ENCODE measurements at regions not wholly inside any gene's neighbourhood (a gene's known extent, or its start where the extent isn't known, plus 50 kb on each side); places are given as distances from the start of the nearest gene placed in this dataset.

GRCh38 chr13:71017607-71018006 lies 849.4 kb downstream of the DACH1 start:
- WGBS (ENCODE audit: low lambda C conversion rate, missing lambda C conversion rate): 28% methylated on average over 1 of the region's 1 CpG
- no peak for DNase-seq (ENCODE audit: low spot score)
- no peak overlapping the region for H3K4me2 ChIP-seq
- H3K4me1 ChIP-seq (ENCODE audit: insufficient read depth): no peaks in the 10 kb centered on the region
- H3K27ac ChIP-seq: no peak overlapping the region
- H3K36me3 ChIP-seq (replicated peaks; ENCODE audit: insufficient read depth, low read depth): no peaks in the 10 kb centered on the region
- no peaks in the 10 kb centered on the region for H4K20me1 ChIP-seq (ENCODE audit: insufficient read depth, poor library complexity, severe bottlenecking)
- no peaks in the 10 kb centered on the region for H3K27me3 ChIP-seq
- TF ChIP-seq EZH2phosphoT487 (IDR thresholded peaks at IDR 0.05; ENCODE audit: low read depth, severe bottlenecking, unreplicated experiment) (no peak), CTCF (IDR thresholded peaks at IDR 0.05; ENCODE audit: poor library complexity) (peak; percentile 10)
- no peaks in the 10 kb centered on the region for H3K79me2 ChIP-seq
- H2AFZ ChIP-seq: no peak overlapping the region
- no peaks in the 10 kb centered on the region for H3K9me2 ChIP-seq (replicated peaks; ENCODE audit: insufficient read depth)
- H3K4me3 ChIP-seq: no peak overlapping the region
- H3K9me3 ChIP-seq (ENCODE audit: low read depth): no peaks in the 10 kb centered on the region

GRCh38 chr13:71015516-71015915 lies 851.5 kb downstream of the DACH1 start:
- Histone ChIP-seq H2AFZ (peak overlapping the region; percentile 26), H4K20me1 (ENCODE audit: insufficient read depth, poor library complexity, severe bottlenecking) (no peaks in the 10 kb centered on the region), H3K36me3 (replicated peaks; ENCODE audit: insufficient read depth, low read depth) (no peaks in the 10 kb centered on the region), H3K27me3 (no peaks in the 10 kb centered on the region), H3K4me2 (peak overlapping the region; percentile 72), H3K4me3 (no peak overlapping the region), H3K9me3 (ENCODE audit: low read depth) (no peaks in the 10 kb centered on the region), H3K27ac (peak overlapping the region; percentile 88), H3K9me2 (replicated peaks; ENCODE audit: insufficient read depth) (no peaks in the 10 kb centered on the region), H3K4me1 (ENCODE audit: insufficient read depth) (no peaks in the 10 kb centered on the region), H3K79me2 (no peaks in the 10 kb centered on the region)
- no peak for DNase-seq (ENCODE audit: low spot score)
- WGBS (ENCODE audit: low lambda C conversion rate, missing lambda C conversion rate): 35% methylated on average over 2 of the region's 2 CpGs
- TF ChIP-seq EZH2 (IDR thresholded peaks at IDR 0.05; ENCODE audit: borderline replicate concordance): no peak
- no peak for TF ChIP-seq CTCF (IDR thresholded peaks at IDR 0.05; ENCODE audit: poor library complexity)
- TF ChIP-seq EZH2phosphoT487 (IDR thresholded peaks at IDR 0.05; ENCODE audit: low read depth, severe bottlenecking, unreplicated experiment): no peak

- Histone ChIP-seq H3K4me2 (peak overlapping the region; percentile 72), H3K9me3 (ENCODE audit: low read depth) (no peaks in the 10 kb centered on the region), H3K4me1 (ENCODE audit: insufficient read depth) (no peaks in the 10 kb centered on the region), H2AFZ (peak overlapping the region; percentile 26), H3K36me3 (replicated peaks; ENCODE audit: insufficient read depth, low read depth) (no peaks in the 10 kb centered on the region), H4K20me1 (ENCODE audit: insufficient read depth, poor library complexity, severe bottlenecking) (no peaks in the 10 kb centered on the region), H3K9me2 (replicated peaks; ENCODE audit: insufficient read depth) (no peaks in the 10 kb centered on the region), H3K79me2 (no peaks in the 10 kb centered on the region), H3K4me3 (no peak overlapping the region), H3K27ac (peak overlapping the region; percentile 88), H3K27me3 (no peaks in the 10 kb centered on the region)
- TF ChIP-seq EZH2 (IDR thresholded peaks at IDR 0.05; ENCODE audit: borderline replicate concordance): no peak
- TF ChIP-seq EZH2phosphoT487 (IDR thresholded peaks at IDR 0.05; ENCODE audit: low read depth, severe bottlenecking, unreplicated experiment): no peak
- no peak for TF ChIP-seq CTCF (IDR thresholded peaks at IDR 0.05; ENCODE audit: poor library complexity)
- 41% methylated on average over 9 of the region's 9 CpGs for WGBS (ENCODE audit: low lambda C conversion rate, missing lambda C conversion rate)
- peak; percentile 5 for DNase-seq (ENCODE audit: low spot score)
Observed at GRCh38 chr13:71015021-71015420, 852.0 kb downstream of the DACH1 start.

GRCh38 chr13:71005919-71006318 lies 861.1 kb downstream of the DACH1 start:
- Histone ChIP-seq H3K9me3 (ENCODE audit: low read depth) (no peaks in the 10 kb centered on the region), H4K20me1 (ENCODE audit: insufficient read depth, poor library complexity, severe bottlenecking) (no peaks in the 10 kb centered on the region), H3K36me3 (replicated peaks; ENCODE audit: insufficient read depth, low read depth) (no peaks in the 10 kb centered on the region), H3K4me1 (ENCODE audit: insufficient read depth) (peaks cover 5% of the 10 kb centered on the region), H3K9me2 (replicated peaks; ENCODE audit: insufficient read depth) (no peaks in the 10 kb centered on the region), H3K79me2 (no peaks in the 10 kb centered on the region), H3K27me3 (no peaks in the 10 kb centered on the region), H3K4me3 (no peak overlapping the region), H2AFZ (no peak overlapping the region), H3K27ac (no peak overlapping the region), H3K4me2 (no peak overlapping the region)
- DNase-seq (ENCODE audit: low spot score): no peak
- TF ChIP-seq CTCF (IDR thresholded peaks at IDR 0.05; ENCODE audit: poor library complexity) (no peak), EZH2phosphoT487 (IDR thresholded peaks at IDR 0.05; ENCODE audit: low read depth, severe bottlenecking, unreplicated experiment) (no peak), EZH2 (IDR thresholded peaks at IDR 0.05; ENCODE audit: borderline replicate concordance) (no peak)

All from hepatocyte (in vitro differentiated cells).